ENCODE measurements at regions not wholly inside any gene's neighbourhood (a gene's known extent, or its start where the extent isn't known, plus 50 kb on each side); places are given as distances from the start of the nearest gene placed in this dataset.

DNA sequence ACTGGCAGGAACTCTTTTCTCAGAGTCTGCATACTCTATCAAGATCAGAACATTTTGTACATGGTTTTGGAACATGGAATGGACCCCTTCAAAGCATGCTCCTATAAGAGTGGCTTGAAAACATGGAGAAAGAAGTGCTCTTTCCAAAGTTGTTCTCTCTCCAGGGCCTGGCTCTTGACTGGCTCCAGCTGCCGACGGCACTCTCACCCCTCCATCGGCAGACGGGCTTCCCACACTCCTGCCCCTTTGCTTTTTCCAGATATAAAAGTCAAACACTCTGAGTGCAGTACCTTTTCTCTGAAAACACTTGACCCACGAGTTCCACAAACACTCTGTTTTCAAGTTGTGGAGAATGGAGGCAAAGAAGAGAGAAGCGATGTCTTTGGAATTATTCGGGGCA, 72.5 kb upstream of the ONECUT1 start:
- TF ChIP-seq, protein P1, sequence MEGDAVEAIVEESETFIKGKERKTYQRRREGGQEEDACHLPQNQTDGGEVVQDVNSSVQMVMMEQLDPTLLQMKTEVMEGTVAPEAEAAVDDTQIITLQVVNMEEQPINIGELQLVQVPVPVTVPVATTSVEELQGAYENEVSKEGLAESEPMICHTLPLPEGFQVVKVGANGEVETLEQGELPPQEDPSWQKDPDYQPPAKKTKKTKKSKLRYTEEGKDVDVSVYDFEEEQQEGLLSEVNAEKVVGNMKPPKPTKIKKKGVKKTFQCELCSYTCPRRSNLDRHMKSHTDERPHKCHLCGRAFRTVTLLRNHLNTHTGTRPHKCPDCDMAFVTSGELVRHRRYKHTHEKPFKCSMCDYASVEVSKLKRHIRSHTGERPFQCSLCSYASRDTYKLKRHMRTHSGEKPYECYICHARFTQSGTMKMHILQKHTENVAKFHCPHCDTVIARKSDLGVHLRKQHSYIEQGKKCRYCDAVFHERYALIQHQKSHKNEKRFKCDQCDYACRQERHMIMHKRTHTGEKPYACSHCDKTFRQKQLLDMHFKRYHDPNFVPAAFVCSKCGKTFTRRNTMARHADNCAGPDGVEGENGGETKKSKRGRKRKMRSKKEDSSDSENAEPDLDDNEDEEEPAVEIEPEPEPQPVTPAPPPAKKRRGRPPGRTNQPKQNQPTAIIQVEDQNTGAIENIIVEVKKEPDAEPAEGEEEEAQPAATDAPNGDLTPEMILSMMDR (conservative IDR thresholded peaks at IDR 0.05): no peak
- H3K27ac ChIP-seq: no peak overlapping the region

- H3K27ac ChIP-seq: no peak overlapping the region
- TF ChIP-seq, protein P1 (conservative IDR thresholded peaks at IDR 0.05): no peak
Observed at GRCh38 chr15:52858782-52859176, 68.6 kb upstream of the ONECUT1 start.

- TF ChIP-seq, protein P1 (conservative IDR thresholded peaks at IDR 0.05): no peak
- H3K27ac ChIP-seq: no peak overlapping the region
Observed at GRCh38 chr15:52857937-52858781, 68.0 kb upstream of the ONECUT1 start.

GRCh38 chr15:52857471-52857870, 67.3 kb upstream of the ONECUT1 start:
- TF ChIP-seq, protein P1 (conservative IDR thresholded peaks at IDR 0.05): no peak

GRCh38 chr15:52856286-52856685, 66.2 kb upstream of the ONECUT1 start:
- TF ChIP-seq, protein P1 (conservative IDR thresholded peaks at IDR 0.05): no peak

More at GRCh38 chr15:52857471-52857870, 67.3 kb upstream of the ONECUT1 start:
- no peak overlapping the region for H3K27ac ChIP-seq

DNA sequence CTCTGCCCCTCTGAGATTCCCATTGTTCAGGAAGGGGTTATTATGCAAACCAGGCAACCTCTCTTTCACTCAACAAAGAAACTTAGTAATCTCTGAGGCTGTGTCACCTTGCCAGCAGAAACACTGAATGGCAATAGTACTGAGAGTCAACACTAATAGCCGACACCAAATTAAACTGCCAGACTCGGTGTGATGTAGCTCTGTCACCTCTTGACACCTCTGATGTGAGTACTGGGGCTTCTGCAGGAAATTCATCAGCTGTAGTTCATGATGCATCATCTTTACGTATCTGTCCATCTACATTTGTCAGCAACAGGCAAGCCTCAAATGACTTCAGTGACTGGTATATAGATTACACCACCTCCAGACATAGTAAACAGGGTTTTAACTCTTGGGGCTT, 65.0 kb upstream of the ONECUT1 start:
- H3K27ac ChIP-seq: no peak overlapping the region
- TF ChIP-seq, protein P1 (conservative IDR thresholded peaks at IDR 0.05): no peak

More at GRCh38 chr15:52856286-52856685, 66.2 kb upstream of the ONECUT1 start:
- no peak overlapping the region for H3K27ac ChIP-seq

GRCh38 chr15:52844823-52845222, 54.7 kb upstream of the ONECUT1 start:
- H3K27ac ChIP-seq: no peak overlapping the region
- TF ChIP-seq, protein P1 (conservative IDR thresholded peaks at IDR 0.05): no peak

Data from VCaP (cell line).